Cardiac septum (tissue), 1 donor: ENCODE measurements at regions not wholly inside any gene's neighbourhood (a gene's known extent, or its start where the extent isn't known, plus 50 kb on each side); places are given as distances from the start of the nearest gene placed in this dataset.

ENCODE experiments used
- DNase-seq: peaks from one replicate; pipeline ENCODE4 v3.0.0-alpha.2; 2020; ENCODE audit warnings: low spot score
- intact Hi-C: fragments of 100-400 bp; cut with DNase I; formaldehyde crosslinking; loops from one replicate; pipeline ENCODE4 v1.14.0; 2022
- donor health status: DM: no; HTN: no; CAD: no.

DNA sequence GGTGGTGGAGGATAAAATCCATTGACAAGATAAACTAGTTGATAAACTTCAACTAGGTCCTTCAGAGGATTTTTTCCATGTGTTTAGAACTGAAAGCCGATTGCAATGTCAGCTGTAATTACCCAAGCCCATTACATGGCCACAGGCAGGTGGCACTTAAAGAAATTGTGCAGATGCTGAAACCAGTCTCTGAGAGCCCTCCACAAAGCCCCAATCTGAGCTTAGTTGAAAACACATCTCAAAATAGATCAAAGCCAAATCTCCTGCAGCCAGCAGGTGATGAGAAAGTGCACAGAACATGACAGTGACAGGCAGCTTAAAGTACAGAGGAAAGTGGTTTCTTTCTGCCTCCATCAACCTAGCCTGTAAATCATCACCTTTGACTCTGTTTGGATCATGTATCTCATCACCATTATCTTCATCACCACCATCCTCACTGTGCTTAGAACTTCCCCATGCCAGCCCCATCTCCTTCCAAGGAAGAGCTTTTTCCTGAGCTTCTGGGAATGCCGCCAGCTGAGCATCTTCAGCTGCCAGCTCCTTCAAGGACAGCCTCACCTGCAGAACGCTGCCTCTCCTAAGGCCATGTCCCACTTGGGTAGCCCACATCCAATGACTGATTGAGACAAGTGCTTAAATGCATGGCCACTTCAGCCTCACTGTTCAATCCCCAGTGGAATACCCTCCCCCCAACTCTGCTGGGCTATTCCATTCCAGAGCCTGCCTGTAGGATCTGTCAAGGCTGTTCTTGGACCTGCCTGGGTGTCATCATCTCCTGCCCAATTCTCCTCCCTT is 219.5 kb upstream of the TMEM132C start:
- DNase-seq, result no peak
- intact Hi-C loops, result no loop called here

DNA sequence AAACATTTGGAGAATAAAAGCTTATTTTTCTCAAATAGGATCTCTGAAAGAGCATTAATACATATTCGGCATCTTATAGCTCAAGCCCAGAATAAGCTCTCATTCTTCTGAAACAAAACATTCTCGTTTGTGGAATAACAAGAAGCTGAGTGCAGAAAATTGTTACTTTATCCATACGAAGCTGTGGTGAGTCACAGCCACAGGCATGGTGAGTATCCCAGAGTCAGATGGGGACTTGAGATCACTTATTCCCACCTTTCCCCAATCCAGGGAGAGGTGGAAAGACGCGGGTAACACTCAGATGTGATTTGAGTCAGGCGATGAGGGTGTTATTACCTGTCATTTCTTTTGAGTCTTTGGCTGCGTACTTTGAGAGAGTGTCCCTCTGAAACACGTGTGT is 214.6 kb upstream of the TMEM132C start:
- intact Hi-C loops, result no loop called here

DNA sequence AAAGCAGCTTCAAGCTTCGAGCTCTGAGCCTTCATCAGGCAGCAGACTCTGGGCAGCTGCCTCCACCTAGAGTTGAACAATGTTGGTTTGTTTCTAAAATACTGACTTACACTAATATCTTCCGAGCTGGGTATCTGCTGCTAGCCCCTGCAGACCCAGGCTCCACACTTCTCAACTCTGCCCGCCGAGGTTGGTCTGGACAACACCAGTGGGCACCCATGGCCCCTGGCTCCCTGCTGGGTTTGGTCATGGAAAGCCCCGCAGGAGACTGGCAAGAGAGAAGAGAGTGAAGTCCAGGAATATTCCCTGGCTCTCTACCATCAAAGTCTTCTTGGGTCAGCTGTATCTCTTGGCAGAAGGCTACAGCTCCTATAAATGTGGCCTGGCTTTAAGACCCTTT is 214.2 kb upstream of the TMEM132C start:
- intact Hi-C loops, result no loop called here
- no peak for DNase-seq

More for the DNA sequence above, 214.6 kb upstream of the TMEM132C start:
- no peak for DNase-seq

DNA sequence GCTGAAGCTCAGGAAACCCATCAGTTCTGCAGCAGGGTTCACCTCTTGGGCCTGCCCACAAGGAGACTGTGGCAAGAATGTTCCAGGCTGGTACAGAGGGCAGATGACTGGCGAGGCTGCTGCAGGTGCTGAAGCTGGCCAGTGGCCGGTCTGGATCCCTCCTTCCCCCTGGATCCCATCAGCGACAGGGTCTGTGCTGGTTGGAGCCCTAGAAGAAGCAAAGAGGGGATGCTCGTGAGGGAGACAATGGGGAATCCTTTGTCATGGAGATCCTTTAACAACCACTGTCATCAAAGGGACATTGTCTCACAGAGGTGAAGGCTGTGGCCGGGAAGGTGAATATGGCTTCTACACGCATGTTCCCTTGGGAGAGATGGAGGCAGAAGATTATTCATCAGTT is 211.4 kb upstream of the TMEM132C start:
- DNase-seq, result no peak
- intact Hi-C loops, result no loop called here

DNA sequence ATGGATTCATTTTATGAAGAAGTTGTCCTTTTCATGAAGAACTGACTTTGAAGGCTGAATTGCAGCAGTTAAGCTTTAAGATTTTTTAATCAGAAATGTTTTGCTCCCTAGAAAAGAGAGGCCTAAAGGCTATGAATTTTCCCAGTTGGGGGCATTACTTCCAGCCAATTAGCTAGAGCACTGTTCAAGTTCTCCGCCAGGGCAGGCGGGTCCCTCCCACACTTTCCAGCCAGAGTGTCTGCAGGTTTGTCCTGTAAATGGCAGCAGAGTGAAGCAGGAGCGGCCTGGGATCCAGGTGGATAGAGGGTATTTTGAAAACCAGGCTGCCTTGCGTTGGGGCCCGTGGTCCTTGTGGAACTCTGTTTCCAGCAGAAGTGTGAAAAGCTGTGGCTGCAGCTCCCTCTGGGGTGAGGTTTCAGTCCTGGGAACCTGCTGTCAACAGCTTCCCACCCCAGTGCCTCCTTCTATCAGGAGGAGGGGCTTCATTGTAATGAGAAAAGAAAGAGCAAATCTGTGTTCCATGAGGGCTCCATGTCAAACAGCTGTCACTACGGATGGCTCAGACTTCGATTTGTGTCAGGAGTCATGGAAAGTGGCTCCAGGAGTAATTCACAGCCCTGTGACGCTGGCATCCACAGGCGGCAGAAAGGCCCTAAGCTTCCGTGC is 210.7 kb upstream of the TMEM132C start:
- intact Hi-C loops, result no loop called here
- DNase-seq, result no peak

DNA sequence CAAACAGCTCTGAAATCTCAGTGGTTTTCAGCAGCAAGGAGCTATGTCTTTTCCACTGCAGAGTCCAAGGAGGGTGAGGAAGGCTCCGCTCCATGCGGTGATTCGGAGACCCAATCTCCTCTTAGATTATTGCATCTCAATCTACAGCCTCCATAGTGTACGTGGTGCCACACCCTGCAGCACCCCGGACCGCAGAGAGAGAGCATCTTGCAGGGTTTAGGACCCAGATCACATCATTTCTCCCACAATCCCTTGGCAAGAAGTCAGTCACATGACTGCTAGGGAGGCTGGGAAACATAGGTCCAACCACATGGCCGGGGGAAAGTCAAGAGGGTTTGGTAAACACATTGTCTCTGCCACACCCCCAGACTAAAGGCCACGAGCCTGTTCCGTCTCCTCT is 209.4 kb upstream of the TMEM132C start:
- intact Hi-C loops, result no loop called here
- DNase-seq, result no peak

DNA sequence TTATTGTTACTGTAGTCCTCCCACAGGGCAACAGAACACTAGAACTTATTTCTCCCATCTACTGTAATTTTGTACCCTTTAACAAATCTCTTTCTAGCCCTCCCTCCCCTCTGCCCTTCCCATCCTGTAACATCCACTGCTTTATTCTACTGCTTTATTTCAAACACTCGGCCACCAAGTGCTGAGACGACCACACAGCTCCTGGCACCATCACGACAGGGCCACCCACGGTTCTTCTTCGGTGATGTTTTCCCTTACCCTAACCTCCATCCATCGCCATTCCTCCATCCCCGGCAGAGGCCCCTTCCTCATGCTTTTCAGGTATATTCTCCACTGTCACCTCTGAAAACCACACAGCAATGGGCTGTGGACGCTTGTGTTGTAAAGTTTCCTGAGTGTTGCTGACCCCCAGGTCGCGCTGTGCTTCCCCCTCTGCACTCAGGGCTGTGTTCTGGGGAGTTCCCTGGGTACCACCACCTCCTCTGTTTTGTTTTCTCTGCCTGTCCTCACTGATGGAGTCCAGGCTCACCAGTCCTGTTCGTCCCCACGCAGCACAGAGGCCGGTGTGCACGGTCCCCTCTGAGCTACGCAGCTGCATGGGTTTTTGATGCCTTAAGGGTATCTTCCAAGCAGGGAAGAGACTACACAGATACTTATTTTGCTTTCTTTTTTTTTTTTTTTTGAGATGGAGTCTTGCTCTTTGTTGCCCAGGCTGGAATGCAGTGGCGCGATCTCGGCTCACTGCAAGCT is 207.2 kb upstream of the TMEM132C start:
- intact Hi-C loops, result no loop called here
- no peak for DNase-seq

DNA sequence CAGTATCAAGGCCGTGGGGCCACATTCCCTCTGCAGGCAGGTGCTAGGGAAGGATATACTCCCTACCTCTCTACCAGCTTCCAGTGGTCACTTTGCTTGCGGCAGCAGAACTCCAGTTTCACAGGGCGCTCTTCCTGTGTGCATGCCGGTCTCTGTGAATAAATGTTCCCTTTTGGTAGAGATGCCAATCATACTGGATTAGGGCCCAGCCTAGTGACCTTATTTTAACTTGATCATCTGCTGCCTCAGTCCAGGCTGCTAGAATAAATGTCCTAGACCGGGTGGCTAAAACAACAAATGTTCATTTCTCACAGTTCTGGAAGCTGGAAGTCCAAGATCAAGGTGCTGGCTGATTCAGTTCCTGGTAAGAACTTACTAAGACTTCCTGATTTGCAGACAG is 198.8 kb upstream of the TMEM132C start:
- intact Hi-C loops, result no loop called here
- no peak for DNase-seq

DNA sequence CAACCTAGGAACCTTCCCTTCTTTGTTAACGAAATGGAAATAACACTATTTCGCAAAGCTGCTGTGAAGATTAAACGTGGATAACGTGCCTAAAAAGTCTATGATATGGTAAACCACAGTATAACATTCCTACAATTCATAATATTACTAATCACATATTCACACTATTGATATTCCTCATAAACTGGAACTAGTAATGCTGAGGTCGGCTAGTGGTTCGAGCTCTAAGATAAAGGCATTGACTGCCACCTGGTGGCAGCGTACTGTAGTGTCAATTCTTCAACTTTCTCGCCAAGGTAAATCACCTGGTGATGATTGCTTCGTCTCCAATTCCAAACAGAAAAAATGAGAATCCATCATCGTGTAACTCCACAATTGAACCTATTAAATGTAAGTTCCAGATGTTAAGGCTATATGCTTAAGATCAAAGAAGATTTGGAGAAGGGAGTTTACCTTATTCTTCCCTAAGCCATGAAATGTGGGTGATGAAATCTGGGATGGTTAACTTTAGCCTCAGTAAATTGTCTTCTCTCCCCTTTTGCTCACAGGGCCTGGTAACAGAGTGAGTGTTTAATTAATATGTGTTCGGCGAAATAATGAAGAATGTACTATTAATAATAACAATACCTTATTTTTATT is 197.5 kb upstream of the TMEM132C start:
- DNase-seq, result no peak
- intact Hi-C loops, result no loop called here

DNA sequence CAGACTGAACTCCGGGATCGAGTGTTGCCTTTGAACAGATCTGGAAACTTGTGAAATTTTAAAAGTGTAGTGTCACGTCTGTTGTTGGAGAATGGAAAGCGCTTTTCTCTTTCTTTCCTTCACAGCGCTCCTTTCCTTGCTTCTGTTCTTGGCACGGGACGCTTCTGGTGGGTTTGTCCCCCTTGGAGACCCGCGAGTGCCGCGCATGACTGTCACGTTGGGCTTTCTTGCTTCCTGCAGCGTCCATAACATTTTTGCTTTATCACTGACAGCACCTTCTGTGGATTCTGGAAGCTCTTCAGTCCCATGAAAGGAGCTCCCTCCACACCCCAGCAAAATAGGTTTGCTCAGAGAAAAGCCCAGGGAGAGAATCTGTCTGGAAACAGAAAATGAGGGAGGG is 193.0 kb upstream of the TMEM132C start:
- intact Hi-C loops, result no loop called here
- no peak for DNase-seq

DNA sequence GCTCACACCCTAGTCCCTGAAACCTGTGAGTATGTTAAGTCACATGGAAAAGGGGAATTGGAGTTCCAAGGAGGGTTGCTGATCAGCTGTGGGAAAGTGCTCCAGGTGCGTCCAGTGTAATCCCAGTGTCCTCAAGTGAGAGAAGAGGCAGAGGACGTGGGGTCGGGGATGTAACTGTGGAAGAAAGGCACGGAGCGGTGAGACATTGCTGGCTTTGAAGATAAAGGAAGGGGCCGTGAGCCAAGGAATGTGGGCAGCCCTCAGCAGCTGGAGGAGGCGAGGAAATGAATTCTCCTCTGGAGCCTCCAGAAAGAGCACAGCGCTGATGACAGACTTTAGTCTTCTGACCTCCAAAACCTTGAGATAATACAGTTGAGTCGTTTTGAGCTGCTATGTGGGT is 191.6 kb upstream of the TMEM132C start:
- intact Hi-C loops, result no loop called here
- DNase-seq, result no peak

DNA sequence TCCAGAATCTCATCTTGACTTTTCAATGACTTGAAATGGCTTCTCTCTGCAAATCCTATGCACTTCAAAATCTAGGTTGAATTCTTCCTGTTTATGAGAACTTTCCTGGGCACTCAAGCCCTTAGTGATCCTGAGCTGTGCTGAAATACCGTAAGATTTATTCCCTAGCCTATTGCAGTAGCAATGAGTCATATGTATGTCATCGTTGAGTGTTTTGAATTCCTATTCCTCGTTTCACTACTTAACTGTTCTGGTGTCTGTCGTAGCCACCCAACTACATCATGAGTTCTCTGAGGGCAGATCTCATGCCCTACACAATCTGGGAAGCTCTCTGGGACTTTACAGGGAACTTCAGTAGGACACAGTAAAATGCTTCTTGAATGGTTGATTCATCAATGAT is 190.8 kb upstream of the TMEM132C start:
- intact Hi-C loops, result no loop called here
- no peak for DNase-seq

DNA sequence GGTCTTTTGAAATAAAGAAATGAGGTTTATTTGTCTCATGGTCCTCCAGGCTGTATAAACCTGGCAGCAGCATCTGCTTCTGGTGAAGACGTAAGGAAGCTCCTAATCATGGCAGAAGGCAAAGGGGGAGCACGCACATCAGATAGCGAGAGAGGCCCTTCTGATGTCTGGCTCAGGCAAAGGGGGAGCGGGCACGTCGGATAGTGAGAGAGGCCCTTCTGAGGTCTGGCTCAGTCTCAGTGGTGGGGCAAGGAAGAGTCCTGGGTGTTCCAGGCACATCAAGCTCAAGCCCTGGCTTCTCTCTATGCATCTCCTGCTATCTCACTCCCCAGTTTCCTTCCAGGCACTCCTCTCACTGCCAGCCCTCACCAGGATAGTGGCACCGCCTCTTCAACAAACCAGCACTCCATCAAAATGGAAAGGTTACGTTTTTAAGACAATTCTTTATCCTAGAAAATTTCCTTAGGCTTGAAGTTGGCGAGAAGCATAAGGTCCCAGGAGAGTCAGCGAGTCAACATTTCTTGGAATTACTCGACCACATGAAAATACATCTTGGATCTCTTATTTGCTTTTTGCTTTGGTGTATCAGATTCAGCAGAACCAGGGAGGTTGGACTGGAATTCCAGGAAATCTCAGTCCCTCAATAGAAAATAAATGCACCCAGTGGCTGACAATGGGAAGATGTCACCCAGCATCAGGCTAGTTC is 189.6 kb upstream of the TMEM132C start:
- no peak for DNase-seq
- intact Hi-C loops, result no loop called here

DNA sequence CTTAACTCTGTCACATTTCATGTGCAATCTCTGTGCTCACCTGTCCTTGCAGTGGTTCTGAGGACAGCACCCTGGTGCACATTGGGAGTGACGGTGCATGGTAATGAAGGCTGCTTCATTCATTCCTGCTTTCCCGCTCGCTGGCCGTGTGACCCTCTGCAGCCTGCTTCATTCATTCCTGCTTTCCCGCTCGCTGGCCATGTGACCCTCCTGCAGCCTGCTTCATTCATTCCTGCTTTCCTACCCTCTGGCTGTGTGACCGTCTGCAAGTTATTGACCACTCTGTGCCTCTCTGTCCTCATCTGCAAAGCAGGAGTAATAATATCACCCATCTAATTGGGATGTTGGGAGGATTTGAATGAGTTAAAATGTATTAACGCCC is 189.1 kb upstream of the TMEM132C start:
- DNase-seq, result no peak
- intact Hi-C loops, result no loop called here

DNA sequence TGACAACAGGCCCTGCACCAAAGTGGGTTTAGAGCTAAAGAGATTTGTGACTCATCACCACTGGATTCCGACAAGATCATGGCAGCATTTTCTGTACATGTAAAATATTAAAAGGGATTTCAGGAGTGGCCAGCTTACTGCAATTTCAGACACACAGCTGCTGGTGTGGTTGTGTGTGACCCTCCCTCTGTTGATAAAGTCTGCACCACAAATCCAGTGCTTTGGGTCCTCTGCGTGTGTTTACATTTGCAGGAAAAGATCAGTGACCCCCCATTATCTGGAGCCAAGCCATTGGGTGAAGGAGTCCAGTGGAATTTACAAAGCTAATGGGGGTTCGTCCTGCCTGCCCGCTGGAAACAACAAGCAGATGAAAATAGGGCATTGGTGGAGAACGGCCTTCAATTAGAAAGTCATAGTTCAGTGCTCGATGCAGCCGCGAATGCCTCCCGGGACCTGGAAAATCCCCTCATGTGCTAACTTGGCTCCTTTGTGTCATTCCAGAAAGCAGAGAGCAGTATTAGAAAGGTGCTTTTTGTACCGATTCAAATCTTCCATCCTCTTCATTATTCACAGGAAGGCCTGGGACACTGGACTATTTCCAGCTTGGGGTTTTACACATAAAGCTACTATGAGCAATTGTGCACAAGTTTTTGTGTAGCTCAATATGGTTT is 188.5 kb upstream of the TMEM132C start:
- intact Hi-C loops, result no loop called here

DNA sequence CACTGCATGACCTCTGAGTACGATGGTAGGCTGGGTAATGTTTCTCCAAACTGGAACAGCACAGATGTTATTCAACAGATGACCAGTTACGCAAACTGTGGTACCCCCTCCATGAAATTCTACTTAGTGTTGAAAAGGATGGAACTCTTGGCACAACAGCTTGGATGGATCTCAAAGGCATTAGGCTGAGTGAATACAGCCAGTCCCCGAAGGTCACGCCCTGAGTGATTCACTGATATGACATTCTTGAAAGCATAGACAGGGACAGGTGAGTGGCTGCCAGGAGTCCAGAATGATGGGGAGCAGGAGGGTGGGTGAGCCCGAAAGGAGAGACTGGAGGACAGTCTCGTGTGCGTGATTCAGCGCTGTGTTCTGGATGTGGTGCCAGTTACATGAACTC is 187.5 kb upstream of the TMEM132C start:
- no peak for DNase-seq
- intact Hi-C loops, result no loop called here

More for the DNA sequence above, 188.5 kb upstream of the TMEM132C start:
- DNase-seq, result no peak

DNA sequence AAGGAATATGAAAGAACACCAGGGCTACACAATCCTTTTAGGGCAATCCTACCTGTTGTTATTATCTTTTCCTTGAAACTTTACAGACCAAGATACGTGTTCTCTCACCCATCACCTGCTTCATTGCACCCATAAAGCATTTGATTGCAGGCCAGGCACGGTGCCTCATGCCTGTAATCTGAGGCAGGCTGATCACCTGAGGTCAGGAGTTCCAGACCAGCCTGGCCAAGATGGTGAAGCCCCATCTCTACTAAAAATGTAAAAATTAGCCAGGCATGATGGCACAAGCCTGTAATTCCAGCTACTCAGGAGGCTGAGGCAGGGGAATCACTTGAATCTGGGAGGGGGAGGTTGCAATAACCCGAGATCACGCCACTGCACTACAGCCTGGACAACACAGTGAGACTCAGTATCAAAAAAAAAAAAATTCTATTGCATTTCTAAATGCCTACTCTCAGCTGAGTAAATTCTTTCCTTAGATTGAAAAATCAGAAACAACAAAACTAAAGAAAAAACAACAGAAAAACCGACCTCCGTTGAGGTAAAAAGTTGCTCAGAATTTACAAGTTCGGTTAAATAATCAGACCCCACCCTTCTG is 183.7 kb upstream of the TMEM132C start:
- intact Hi-C loops, result no loop called here
- DNase-seq, result no peak

DNA sequence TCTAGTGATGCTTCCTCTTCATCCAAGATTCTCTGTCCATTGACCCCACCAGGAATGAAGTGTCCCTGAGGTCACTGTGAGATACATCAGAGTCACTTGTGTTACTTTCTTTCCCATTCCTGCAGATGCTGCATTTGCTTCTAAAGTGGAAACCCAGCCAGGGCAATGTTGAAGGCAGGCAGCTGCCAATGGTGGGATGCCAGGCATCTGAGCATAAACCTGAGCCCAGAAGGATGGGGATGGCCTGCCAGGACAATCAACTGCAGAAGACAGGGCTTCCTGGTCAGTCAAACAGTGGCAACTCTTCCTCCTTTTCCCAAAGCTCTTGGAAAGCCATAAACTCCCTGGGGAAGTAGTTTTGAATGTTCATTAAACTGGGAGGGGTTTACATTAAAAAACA is 178.0 kb upstream of the TMEM132C start:
- intact Hi-C loops, result no loop called here
- DNase-seq, result no peak

DNA sequence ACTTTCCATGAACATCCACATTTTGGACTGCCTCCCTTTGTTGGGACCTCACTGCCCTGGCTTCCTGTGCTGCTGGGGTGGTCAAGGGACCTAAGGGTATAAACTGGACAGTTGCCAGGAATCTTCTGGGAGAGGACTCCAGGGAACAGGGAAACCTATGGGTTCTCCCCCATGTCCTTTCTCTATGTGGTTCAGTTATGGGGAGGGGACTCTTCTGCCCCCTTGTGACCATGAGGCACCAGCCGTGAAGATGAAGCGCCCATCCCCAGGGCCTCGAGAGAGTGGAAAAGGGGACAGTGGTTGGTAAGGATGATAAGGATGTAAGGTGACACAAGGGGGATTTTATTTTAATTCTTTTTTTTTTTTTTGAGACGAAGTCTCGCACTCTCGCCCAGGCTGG is 177.0 kb upstream of the TMEM132C start:
- intact Hi-C loops, result no loop called here
- no peak for DNase-seq
